Stomach (tissue), 4 donors: ENCODE measurements at regions not wholly inside any gene's neighbourhood (a gene's known extent, or its start where the extent isn't known, plus 50 kb on each side); places are given as distances from the start of the nearest gene placed in this dataset.

Experiments
- CTCF ChIP-seq, 7 experiments: fragments of 450-650 bp in 4 of 7; fragments of 200-600 bp in 3 of 7; sonication (generic) in 3 of 7; IDR thresholded peaks; one replicate each; pipeline ENCODE4 v1.5.1; 2016 to 2019; ENCODE audit warnings: antibody characterized with exemption in 7 of 7, control low read depth in 2 of 7, mild to moderate bottlenecking in 1 of 7
- EP300 ChIP-seq: sonication (generic); formaldehyde crosslinking; IDR thresholded peaks from one replicate; pipeline ENCODE4 v1.6.1; 2017; ENCODE audit warnings: antibody characterized with exemption
- POLR2AphosphoS5 ChIP-seq, 3 donors: sonication (generic); formaldehyde crosslinking; IDR thresholded peaks; one replicate each; pipeline ENCODE4 v1.6.1; 2016; ENCODE audit warnings: antibody characterized with exemption in 3 of 3

GRCh38 chr15:98266295-98266694 is 305.8 kb downstream of the ARRDC4 start:
- no peak for TF ChIP-seq CTCF (IDR thresholded peaks at IDR 0.05)
- no peak for TF ChIP-seq EP300
- TF ChIP-seq POLR2AphosphoS5 (IDR thresholded peaks at IDR 0.05) = no peak
